HG03045 (cell line): ENCODE measurements at regions not wholly inside any gene's neighbourhood (a gene's known extent, or its start where the extent isn't known, plus 50 kb on each side); places are given as distances from the start of the nearest gene placed in this dataset.

Experiments used
- ATAC-seq: cut with Tn5 transposase; IDR thresholded peaks from one replicate; pipeline ENCODE4 v1.9.1; 2021; ENCODE audit warnings: mild to moderate bottlenecking, moderate library complexity; ENCODE audit not compliant: unreplicated experiment

DNA sequence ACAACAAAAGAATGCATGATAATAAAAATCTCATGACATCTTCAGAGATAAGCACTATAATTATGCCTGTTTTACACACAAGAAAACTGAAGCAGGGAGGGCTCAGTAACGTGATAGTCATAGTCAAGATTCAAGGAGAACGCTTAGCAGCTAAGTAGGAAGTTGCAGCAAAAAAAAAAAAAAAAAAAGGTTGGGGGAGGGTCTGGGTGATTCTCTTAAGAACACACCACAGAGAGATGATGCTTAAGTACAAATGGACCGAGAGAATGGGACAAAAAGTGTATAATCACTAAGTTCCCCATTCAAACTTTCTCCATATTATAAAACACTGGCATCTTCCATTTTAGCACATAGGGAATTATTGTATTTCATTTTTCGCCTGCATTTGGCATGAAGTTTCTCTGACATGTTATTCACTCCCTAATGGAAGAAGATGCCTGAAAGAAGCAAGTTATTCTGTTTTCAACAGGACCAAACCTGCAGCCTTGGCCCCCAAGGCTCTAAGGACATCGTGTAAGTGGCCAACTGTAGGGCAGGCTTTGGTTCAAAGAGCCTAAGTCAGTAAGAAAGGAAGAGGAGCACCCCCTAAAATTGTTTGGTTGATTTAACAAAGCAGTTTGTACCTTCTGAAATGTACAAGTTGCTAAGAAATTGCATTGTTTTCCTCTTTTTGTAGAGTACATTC, 142.9 kb upstream of the TMPO start:
- ATAC-seq = no peak

DNA sequence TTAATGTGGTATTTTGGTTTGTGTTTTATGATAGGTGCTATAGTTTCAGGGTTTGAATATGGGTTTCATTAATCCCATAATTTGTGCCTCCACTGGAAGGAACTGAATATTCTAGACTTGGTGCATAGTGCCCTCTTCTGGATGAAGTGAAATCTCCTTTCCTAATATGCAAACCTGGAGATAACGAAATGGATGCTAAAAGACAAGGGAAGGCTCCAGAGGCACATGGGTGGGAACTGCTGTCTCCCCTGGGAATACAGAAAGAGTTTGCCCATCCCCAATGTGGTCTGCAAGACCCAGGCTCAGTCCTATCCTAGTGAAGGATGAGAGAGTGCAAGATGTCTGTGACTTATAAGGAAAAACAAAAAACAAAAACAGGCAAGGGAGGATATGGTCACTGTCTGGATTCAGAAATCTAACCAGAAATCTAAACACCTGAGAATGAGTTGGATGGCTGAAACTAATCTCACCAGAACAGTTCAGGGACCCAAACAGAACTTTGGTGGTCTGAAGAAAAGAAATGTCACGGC, 142.3 kb upstream of the TMPO start:
- ATAC-seq = no peak

DNA sequence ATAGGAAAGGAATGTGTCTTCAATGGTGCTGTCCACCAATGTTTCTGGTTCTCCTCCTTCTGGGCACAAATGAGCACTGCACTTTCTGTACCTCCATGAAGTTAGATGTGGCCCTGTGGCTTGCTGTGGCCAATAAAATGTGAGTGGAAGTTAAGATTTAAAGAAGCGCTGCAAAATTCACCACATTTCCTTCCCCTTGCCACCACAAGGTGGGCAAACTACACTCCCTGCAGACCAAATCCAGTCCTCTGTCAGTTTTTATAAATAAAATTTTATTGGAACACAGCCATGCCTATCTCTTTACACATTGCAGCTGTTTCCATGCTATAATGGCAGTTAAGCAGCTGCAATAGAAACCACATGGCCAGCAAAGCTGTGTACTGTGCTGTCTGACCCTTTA, 141.4 kb upstream of the TMPO start:
- no peak for ATAC-seq

DNA sequence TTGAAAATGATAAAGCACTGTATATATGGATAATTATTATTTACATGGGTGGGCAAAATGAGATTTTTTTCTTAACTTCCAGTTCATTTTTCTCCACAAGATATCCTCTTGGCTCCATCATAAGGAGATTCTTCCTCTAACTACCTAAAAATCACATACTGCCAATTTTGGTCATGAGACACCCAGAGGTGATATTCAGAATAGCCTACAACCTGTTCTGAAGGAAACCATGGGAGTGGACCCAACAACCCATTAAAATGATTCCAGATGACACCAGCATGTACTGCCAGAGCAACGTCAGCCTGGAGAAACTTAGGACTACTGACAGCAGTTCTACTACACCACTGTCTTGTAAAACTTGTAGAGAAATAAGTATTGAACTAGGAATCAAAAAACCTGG, 136.3 kb upstream of the TMPO start:
- ATAC-seq = no peak

DNA sequence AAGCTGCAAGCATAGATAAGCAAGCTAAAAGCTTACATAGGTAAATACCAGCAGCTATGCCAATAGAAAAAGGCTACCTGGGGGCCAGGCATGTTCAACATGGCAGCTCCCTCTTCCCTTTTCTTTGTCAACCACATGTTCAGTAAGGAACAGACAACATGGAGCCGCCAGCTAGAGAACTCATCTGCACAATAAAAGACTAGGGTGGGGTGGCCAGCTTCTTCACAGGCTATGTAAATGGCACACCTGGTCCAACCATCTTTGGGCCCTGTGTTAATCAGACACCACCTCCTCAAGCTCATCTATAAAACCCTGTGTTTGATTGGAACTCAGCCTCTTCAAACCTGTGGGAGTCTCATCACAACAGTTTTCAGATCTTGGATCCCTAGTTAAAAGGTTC, 129.7 kb upstream of the TMPO start:
- no peak for ATAC-seq

DNA sequence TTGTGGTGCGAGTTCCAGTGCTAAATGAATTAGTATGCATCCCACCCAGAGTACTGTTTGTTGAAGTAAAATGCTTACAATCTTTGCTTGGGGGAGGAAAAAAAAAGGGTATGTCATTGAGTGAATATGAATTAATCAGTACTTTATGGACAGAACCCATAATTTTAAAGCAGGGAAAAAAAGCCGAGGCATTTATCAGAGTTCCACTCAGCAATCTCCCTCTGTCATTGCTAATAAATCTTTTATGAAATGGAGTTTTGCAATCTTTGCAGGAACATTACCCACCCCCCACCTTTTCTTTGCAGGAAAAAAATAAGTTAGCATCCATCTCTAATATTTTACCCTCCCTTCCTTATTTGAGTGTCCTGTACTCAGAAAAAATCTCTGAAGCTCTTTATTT, 127.9 kb upstream of the TMPO start:
- no peak for ATAC-seq

DNA sequence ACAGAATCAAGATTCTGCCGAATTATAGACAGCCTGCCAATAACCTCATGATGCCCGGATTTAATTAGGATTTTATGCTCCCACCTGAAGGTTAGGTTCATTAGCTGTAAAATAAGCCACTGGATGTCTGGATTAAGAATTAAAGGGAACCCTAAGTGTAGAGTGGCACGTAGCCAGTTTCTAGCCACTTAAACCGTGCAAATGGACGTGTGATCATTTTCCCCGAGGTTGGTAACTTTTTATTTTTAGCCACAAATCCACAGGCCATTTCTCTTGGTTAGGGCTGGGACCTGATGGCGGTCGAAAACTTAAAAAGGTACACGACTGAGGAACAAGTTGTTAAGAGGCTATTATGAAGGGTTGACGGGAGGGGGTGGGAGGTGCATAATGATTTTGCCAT, 127.3 kb upstream of the TMPO start:
- no peak for ATAC-seq

DNA sequence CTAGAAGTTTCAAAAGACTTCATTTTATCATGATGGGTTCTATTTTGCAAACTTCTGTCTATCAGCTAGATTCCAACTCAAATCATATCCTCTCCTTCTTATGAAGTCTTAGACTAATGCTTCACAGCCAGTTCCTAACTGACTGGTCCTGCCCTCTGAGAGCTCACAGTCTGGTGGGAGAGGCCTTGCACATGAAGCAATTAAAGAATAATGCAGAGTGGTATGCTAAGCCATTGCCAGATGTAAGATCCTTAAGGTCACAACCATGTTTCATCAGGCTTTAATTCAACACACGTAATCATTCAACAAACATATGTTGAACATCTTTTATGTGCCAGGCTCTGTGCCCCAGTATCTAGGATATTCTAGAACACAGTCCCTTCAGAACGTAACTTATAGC, 125.8 kb upstream of the TMPO start:
- no peak for ATAC-seq

DNA sequence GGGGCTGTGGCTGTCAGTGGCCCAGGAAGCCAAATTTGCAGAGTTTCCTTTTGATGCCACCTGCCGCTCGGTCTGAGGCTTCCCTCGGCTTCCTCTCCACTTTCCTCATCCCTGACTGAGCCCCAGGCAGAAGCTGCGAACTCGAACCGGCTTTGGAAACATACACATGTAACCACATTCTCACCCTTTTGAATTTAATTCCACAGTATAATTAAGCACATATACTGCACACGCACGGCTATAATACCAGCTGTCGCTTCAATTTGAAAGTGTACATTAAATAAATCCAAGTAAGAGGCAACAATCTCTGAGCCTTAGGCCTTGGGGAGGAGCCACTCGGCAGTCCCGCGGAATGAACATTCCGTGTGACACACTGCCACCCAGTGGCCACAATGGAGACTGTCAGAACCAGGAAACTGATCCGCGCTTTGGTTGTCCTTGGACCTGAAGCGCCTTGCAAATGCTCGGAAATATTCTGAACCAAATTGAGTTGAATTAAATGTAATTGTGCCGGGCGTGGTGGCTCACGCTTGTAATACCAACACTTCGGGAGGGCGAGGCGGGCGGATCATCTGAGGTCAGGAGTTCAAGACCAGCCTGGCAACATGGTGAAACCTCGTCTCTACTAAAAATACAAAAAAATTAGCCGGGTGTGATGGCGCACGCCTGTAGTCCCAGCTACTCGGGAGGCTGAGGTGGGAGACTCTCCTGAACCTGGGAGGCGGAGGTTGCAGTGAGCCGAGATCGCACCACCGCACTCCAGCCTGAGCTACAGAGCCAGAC, 117.9 kb upstream of the TMPO start:
- peak; percentile 96 for ATAC-seq

DNA sequence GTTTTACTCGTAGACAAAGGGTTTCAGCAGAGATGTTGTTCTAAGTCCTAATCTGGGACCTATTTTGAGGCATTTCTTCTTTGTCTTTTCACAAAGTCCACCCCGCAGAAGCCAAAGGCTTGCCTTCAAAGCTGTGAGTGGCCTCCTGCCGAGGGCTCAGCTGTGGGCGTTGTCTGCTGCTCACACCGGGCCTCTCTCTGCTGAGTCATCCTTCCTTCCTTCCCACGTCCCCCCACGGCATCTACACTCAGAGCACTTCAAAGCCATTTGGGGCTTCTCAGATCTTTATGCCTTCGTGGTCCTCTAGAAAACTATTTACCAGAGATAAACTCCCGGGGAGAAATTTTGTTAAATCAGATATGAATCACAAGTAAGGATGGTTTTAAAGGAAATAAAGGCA, 115.9 kb upstream of the TMPO start:
- ATAC-seq = peak; percentile 47

DNA sequence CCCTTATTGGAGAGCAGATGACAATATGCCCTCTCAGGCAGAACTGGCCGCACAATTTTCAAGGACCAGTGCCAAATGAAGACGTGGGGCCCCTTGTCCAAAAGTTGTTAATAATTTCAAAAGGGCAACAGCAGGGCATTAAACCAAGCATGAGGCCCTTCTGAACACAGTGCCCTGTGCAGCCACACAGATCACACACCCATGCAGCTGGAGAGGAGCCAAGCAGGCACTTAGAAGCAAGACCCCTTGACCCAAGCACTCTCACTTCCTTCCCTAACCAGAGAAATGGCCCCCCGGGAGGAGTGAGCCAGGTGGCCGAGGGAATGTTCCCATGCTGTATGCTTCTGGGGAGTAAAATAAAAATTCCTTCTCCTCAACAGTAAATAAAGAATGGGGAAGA, 114.0 kb upstream of the TMPO start:
- no peak for ATAC-seq

DNA sequence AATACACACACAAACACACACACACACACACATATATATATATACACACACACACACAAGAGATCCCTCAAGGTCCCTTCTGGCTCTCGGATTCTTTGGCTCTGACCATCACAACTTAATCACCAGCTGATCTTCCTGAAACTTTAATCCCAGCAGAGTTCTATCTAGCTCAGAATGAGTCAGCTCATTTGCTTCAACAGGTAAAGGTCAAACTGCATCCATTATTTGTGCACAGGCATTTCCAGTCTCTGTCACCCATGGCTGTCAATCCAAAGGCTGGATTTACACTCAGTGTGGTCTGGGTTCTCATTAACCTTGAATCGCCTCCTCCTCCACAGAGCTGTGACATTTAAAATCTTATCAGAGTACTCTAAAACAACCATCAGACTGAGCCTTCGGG, 113.3 kb upstream of the TMPO start:
- no peak for ATAC-seq

DNA sequence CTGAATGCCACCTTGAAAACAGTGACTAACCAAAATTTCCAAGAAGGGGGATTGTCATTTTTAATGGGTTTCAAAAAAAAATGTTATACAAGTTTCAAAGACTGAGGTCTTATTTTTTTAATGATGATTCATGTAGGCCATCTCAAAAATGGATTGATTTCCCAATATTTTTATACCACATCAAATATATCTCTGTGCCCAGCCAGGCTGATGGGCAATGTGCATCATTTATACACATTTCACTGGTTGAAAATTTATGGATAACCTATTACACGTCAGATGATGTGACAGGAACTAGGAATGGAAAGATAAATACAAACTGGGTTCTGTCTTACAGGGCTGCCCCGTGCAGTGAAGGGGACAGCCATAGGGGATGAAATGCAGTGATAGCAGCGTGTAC, 112.7 kb upstream of the TMPO start:
- ATAC-seq = no peak

DNA sequence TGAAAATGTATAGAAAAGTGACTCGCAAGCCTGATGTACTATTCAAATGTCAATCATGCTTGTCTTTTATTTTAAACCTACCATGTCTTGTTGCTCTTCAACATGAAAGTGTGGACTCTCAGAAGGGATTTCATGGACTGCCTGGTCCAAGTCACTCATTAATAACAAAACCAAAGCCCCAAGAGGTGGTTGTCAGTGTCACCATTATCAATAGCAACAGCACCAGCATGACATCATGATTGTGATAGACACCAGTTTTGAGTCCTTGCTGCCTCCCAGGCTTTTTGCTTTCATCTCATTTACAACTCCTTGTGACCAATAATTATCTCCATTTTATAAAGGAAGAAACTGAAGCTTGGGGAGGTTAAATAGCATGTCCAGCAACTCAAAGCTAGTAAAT, 112.0 kb upstream of the TMPO start:
- no peak for ATAC-seq

DNA sequence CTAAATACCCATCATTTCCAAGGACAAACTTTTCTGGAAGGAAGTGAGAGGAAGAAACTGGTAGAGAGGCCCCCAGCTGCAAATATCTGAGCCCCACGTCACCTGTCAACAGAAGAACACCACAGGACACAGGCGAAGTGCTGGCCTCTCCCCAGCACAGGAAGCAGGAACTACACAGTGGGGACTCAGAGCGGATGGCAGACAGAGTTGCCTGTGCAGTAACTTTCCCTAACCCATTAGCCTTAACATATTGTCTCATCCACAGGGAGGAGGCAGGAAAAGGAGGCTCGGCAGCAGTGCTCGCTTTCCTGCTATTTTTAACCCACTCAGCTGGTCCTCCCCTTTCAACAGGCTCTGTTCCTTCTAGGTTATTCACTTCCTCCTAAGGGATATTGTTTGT, 111.5 kb upstream of the TMPO start:
- no peak for ATAC-seq

DNA sequence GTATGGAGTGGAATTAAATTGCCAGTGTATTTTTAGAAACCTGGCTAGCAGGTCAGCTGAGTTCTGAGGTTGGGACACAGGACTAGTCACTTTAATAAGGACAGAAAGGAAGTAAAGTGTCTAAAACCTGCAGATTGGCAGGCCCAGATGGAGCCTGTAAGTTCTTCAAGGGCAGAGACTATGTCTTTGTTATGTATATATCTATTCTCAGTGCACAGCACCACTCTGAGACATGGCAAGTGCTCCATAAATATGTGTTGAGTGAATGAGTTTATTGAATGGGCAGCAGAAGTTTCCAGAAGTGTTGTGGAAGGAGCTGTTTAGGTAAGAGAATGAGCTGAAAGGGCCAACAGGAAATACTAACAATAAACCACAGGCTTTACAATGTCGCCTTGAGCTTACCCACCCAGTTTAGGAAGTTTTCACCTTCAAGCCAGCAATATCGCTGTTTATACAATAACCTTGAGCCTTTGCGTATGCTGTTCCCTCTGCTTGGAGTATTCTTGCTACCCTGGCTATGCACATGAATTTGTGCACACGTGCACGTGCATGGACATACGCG, 109.5 kb upstream of the TMPO start:
- no peak for ATAC-seq

DNA sequence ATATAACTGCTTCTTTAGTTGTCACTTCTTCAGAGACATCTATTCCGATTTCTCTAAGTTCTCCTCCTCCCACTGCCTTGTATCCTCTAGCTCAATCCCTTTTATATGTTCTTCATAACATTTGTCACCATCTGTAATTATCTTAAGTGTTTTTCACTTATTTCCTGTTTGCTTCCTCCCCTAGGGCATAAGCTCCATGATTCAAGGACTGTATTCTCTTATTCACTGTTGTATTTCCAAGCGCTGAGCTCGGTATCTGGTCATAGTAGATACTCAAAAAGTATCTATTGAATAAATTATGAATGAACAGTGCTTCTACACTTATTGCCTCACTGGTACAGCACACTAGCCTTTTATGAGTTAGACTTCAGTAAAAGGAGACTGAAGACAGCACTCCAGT, 109.0 kb upstream of the TMPO start:
- ATAC-seq = no peak

DNA sequence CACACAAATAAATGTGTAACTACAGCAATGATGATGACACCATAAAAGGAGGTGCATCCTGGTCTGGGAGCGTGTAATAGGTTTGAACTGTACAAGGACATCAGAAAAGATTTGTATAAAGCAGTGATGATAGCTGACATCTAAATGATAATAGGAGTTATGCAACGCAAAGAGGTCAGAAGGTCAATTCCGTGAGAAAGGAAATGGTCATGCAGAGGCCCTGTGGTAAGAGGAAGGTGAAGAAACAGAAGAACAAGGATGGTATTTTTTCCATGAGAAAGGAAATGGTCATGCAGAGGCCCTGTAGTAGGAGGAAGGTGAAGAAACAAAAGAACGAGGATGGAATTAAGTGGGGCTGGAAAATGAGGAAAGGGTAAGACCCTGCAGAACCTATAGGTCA, 106.7 kb upstream of the TMPO start:
- no peak for ATAC-seq

DNA sequence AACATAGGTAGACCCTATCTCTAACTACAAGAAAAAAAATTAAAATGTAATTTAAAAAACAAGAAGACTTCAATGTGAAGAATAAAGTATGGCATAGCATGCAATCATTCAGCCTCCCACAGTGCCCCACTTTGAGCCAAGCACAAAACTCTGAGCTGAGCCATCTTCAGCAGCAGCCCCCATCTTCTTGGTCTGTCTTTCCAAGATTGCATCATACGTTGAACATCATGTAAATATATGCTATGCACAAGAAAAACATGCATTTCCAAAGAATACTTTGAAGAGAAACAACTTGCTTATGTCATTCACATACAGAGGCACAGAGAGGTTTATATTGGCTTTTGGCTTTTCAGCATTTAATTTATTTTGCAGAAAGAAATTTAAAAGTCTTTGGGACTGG, 105.8 kb upstream of the TMPO start:
- no peak for ATAC-seq

DNA sequence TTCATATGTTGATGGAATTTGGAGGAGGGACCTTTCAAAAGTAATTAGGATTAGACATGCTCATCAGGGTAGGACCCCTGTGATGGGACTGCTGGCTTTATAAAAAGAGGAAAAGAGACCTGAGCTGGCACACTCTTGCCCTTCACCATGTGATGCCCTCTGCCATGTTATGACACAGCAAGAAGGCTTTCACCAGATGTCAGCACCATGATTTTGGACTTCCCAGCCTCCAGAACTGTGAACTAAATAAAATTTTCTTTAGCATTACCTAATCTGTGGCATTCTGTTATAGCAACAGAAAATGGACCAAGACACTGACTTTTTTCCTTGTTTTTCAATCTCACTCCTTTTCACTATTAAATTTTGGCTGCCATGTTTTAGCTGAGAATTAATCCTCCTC, 105.0 kb upstream of the TMPO start:
- no peak for ATAC-seq

DNA sequence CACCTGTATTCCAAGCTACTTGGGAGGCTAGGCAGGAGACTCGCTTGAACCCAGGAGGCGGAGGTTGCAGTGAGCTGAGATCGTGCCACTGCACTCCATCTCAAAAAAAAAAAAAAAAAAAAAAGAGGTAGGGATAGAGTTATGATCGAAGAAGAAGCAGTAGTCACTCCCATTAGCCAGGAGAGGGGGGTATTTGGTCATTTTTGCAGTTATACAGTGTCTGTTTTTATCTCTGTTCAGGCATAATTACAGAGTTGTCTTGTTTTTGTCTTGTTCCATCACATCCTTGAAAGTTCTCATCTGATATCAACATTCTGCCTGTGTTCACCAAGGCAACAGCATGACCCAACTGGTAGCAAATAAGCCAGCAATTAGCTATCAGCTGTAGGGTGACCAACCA, 98.5 kb upstream of the TMPO start:
- ATAC-seq = no peak

DNA sequence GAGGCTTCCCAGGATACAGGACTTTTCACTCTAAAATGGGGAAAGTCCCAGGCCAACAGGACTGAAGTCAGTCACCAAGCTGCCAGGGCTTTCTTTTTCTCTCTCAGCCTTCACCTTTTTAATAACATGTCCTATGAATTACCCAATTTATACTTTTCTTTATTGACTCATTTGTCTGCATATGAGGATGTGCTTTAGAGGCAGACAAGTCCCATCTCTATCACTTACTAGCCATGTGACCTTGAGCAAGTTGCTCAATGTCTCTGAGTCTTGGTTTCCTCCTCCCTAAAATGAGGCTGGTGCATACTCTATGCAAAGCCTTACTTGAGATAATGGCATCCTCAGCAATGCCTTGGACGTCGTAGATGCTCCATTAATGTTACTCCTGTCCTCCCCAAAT, 98.1 kb upstream of the TMPO start:
- ATAC-seq = no peak
